H1 (cell line): ENCODE measurements at regions not wholly inside any gene's neighbourhood (a gene's known extent, or its start where the extent isn't known, plus 50 kb on each side); places are given as distances from the start of the nearest gene placed in this dataset.

Experiments used
- CTCF ChIA-PET: fragments of 300-600 bp; sonication (Branson Sonifier 250); formaldehyde crosslinking; loops from one replicate; lab custom pipeline; 2021; ENCODE audit not compliant: partially characterized antibody; lab: Charles Lee
- POLR2A ChIA-PET: fragments of 300-600 bp; sonication (Branson Sonifier 250); formaldehyde crosslinking; loops from one replicate; lab custom pipeline; 2021; ENCODE audit warnings: inconsistent platforms; ENCODE audit not compliant: partially characterized antibody; lab: Charles Lee
- DNase-seq, 2 experiments: peaks; one replicate each; pipeline versions ENCODE4 v3.0.0 to v3.0.0-alpha.2; 2010 to 2022; ENCODE audit warnings: low spot score in 2 of 2, low read depth in 1 of 2, mixed read lengths in 1 of 2
- FAIRE-seq: peaks from 2 replicates; lab custom pipeline; 2011; peaks lifted over from hg19 to GRCh38; lab: Jason Lieb, UNC
- H2AFZ ChIP-seq: 2 replicates; pipeline ENCODE4 v1.8.1; 2012; ENCODE audit warnings: low read length, inconsistent platforms
- H2AK5ac ChIP-seq: 2 replicates; pipeline ENCODE4 v1.6.1; 2013; ENCODE audit warnings: low read depth, low read length
- H2BK120ac ChIP-seq: replicated peaks from 2 replicates; pipeline ENCODE3; 2013; ENCODE audit warnings: low read depth, low read length, inconsistent platforms
- H2BK12ac ChIP-seq: 2 replicates; pipeline ENCODE4 v1.6.1; 2013; ENCODE audit warnings: low read depth, low read length
- H2BK15ac ChIP-seq: 2 replicates; pipeline ENCODE4 v1.6.1; 2013; ENCODE audit warnings: low read length
- H2BK20ac ChIP-seq: 2 replicates; pipeline ENCODE4 v1.6.1; 2013; ENCODE audit warnings: low read length
- H2BK5ac ChIP-seq: 2 replicates; pipeline ENCODE4 v1.6.1; 2013; ENCODE audit warnings: low read depth, low read length
- H3K14ac ChIP-seq: 2 replicates; pipeline ENCODE4 v1.6.1; 2013; ENCODE audit warnings: inconsistent platforms; ENCODE audit not compliant: insufficient read length
- H3K18ac ChIP-seq: 2 replicates; pipeline ENCODE4 v1.6.1; 2013; ENCODE audit warnings: low read length; ENCODE audit errors: extremely low read depth
- H3K23ac ChIP-seq: 2 replicates; pipeline ENCODE4 v1.6.1; 2013; ENCODE audit warnings: inconsistent platforms; ENCODE audit not compliant: insufficient read length
- H3K23me2 ChIP-seq: 2 replicates; pipeline ENCODE4 v1.6.1; 2013; ENCODE audit warnings: low read depth, low read length
- H3K27ac ChIP-seq: 2 replicates; pipeline ENCODE4 v1.6.1; 2011; ENCODE audit warnings: low read depth, low read length, inconsistent platforms
- H3K27me3 ChIP-seq, 4 experiments: replicated peaks in 1 of 4; 1 replicate in 1 of 4; 2 replicates in 3 of 4; pipeline versions ENCODE4 v1.6.1 to v1.8.1; 2011 to 2013; ENCODE audit warnings: low read length in 3 of 4, mild to moderate bottlenecking in 3 of 4, inconsistent platforms in 2 of 4, mixed read lengths in 2 of 4, moderate library complexity in 1 of 4; ENCODE audit not compliant: control insufficient read depth in 3 of 4, insufficient read depth in 3 of 4; ENCODE audit errors: extremely low read depth in 1 of 4
- H3K36me3 ChIP-seq, 4 experiments: 2 replicates each; pipeline versions ENCODE4 v1.6.1 to v1.8.1; 2011 to 2013; ENCODE audit warnings: mild to moderate bottlenecking in 4 of 4, low read length in 3 of 4, moderate library complexity in 2 of 4, control low read depth in 1 of 4, inconsistent platforms in 1 of 4; ENCODE audit not compliant: insufficient read depth in 4 of 4, control insufficient read depth in 2 of 4
- H3K4ac ChIP-seq: replicated peaks from 2 replicates; pipeline ENCODE3; 2013; ENCODE audit warnings: low read length, low read depth, mixed read lengths, inconsistent platforms; ENCODE audit not compliant: insufficient read length
- H3K4me1 ChIP-seq, 4 experiments: replicated peaks in 1 of 4; 1 replicate in 1 of 4; 2 replicates in 3 of 4; pipeline versions ENCODE4 v1.6.1 to v1.8.1; 2011 to 2013; ENCODE audit warnings: low read length in 3 of 4, inconsistent platforms in 2 of 4, mixed read lengths in 1 of 4; ENCODE audit not compliant: insufficient read depth in 4 of 4, control insufficient read depth in 3 of 4
- H3K4me2 ChIP-seq, 2 experiments: 2 replicates each; pipeline versions ENCODE4 v1.6.1 to v1.8.1; 2011 to 2013; ENCODE audit warnings: low read depth in 2 of 2, low read length in 2 of 2, control low read depth in 1 of 2, inconsistent platforms in 1 of 2, mild to moderate bottlenecking in 1 of 2; ENCODE audit not compliant: insufficient read depth in 1 of 2
- H3K4me3 ChIP-seq, 4 experiments: fragments of 200-600, 300-600 bp in 1 of 4; sonication (generic), shearing (Covaris generic), sonication (Bioruptor Twin) in 1 of 4; 2 replicates each; pipeline versions ENCODE4 v1.5.1 to v1.8.1; 2011 to 2016; ENCODE audit warnings: low read length in 4 of 4, low read depth in 3 of 4, control low read depth in 2 of 4, inconsistent platforms in 2 of 4, mild to moderate bottlenecking in 2 of 4, mixed read lengths in 1 of 4, moderate library complexity in 1 of 4; ENCODE audit not compliant: insufficient read depth in 2 of 4; ENCODE audit errors: extremely low read depth in 1 of 4
- H3K56ac ChIP-seq: replicated peaks from 2 replicates; pipeline ENCODE3; 2013; ENCODE audit warnings: low read depth, mild to moderate bottlenecking, mixed read lengths, low read length, inconsistent platforms; ENCODE audit not compliant: insufficient read length
- H3K79me1 ChIP-seq: 2 replicates; pipeline ENCODE4 v1.6.1; 2013; ENCODE audit warnings: low read depth, low read length, control low read depth
- H3K79me2 ChIP-seq, 2 experiments: 2 replicates each; pipeline versions ENCODE4 v1.6.1 to v1.8.1; 2012 to 2013; ENCODE audit warnings: low read length in 2 of 2, mild to moderate bottlenecking in 2 of 2, inconsistent platforms in 1 of 2; ENCODE audit not compliant: insufficient read depth in 2 of 2, control insufficient read depth in 1 of 2
- H3K9ac ChIP-seq, 4 experiments: replicated peaks in 1 of 4; 1 replicate in 1 of 4; 2 replicates in 3 of 4; pipeline versions ENCODE4 v1.6.1 to v1.8.1; 2011 to 2013; ENCODE audit warnings: low read depth in 3 of 4, low read length in 3 of 4, control low read depth in 2 of 4, mild to moderate bottlenecking in 2 of 4, moderate library complexity in 2 of 4, inconsistent platforms in 1 of 4; ENCODE audit errors: extremely low read depth in 1 of 4
- H3K9me3 ChIP-seq, 2 experiments: 2 replicates each; pipeline versions ENCODE4 v1.6.1 to v1.8.1; 2012 to 2013; ENCODE audit warnings: mild to moderate bottlenecking in 2 of 2, moderate library complexity in 2 of 2, control low read depth in 1 of 2, inconsistent platforms in 1 of 2, low read depth in 1 of 2, low read length in 1 of 2, mixed read lengths in 1 of 2; ENCODE audit not compliant: insufficient read depth in 2 of 2
- H4K20me1 ChIP-seq, 2 experiments: replicated peaks in 1 of 2; 2 replicates each; pipeline versions ENCODE3 to v1.8.1; 2011 to 2013; ENCODE audit warnings: inconsistent platforms in 2 of 2, low read length in 2 of 2, mild to moderate bottlenecking in 1 of 2; ENCODE audit not compliant: insufficient read depth in 2 of 2, control insufficient read depth in 1 of 2
- H4K5ac ChIP-seq: 2 replicates; pipeline ENCODE4 v1.6.1; 2013; ENCODE audit warnings: low read length, low read depth, mixed read lengths, inconsistent platforms; ENCODE audit not compliant: insufficient read length
- H4K8ac ChIP-seq: 2 replicates; pipeline ENCODE4 v1.8.0; 2013; ENCODE audit warnings: mild to moderate bottlenecking, moderate library complexity, low read length, inconsistent platforms; ENCODE audit not compliant: insufficient read depth; ENCODE audit errors: extremely low read depth
- H4K91ac ChIP-seq: replicated peaks from 2 replicates; pipeline ENCODE3; 2013; ENCODE audit warnings: low read length, mixed read lengths, inconsistent platforms; ENCODE audit not compliant: insufficient read length
- CREB1 ChIP-seq: IDR thresholded peaks from 2 replicates; pipeline ENCODE4 v1.6.1; 2012; ENCODE audit warnings: inconsistent platforms
- EZH2 ChIP-seq: fragments of 200-600 bp; sonication (generic); IDR thresholded peaks from 2 replicates; pipeline ENCODE4 v1.7.1; 2012; ENCODE audit warnings: low read depth, mild to moderate bottlenecking, moderate library complexity, low read length, inconsistent platforms; ENCODE audit not compliant: severe bottlenecking
- HDAC6 ChIP-seq: IDR thresholded peaks from one replicate; pipeline ENCODE4 v1.7.1; 2012; ENCODE audit warnings: low read depth, mild to moderate bottlenecking, inconsistent platforms, low read length, moderate library complexity
- SAP30 ChIP-seq: fragments of 300-600 bp; sonication (generic); IDR thresholded peaks from 2 replicates; pipeline ENCODE4 v1.7.1; 2012; ENCODE audit warnings: low read length, moderate library complexity, mild to moderate bottlenecking, inconsistent platforms; ENCODE audit not compliant: insufficient read depth, insufficient replicate concordance
- SIX5 ChIP-seq: IDR thresholded peaks from 2 replicates; pipeline ENCODE4 v1.6.1; 2011; ENCODE audit warnings: mild to moderate bottlenecking, low read depth, low read length
- TAF1 ChIP-seq: IDR thresholded peaks from 2 replicates; pipeline ENCODE4 v1.6.1; 2011; ENCODE audit warnings: mild to moderate bottlenecking, low read depth, low read length
- TCF12 ChIP-seq: IDR thresholded peaks from 2 replicates; pipeline ENCODE4 v1.6.1; 2011; ENCODE audit warnings: low read depth, mild to moderate bottlenecking, low read length
- WGBS, 2 experiments: shearing (Covaris generic) in 1 of 2; methylation state at CpG; one replicate each; pipeline versions ENCODE4 v1.1.6 to v1.1.7; 2013 to 2015; ENCODE audit warnings: low lambda C conversion rate in 2 of 2, mixed read lengths in 2 of 2, inconsistent platforms in 1 of 2, low coverage in 1 of 2, missing lambda C conversion rate in 1 of 2; ENCODE audit not compliant: insufficient replicate concordance in 2 of 2, insufficient coverage in 1 of 2, insufficient read length in 1 of 2; ENCODE audit errors: extremely low coverage in 1 of 2, missing lambda C conversion rate in 1 of 2; 5-methylcytosine and 5-hydroxymethylcytosine counted together
- TF ChIP-seq, protein P1 (sequence below): IDR thresholded peaks from 2 replicates; pipeline ENCODE4 v1.6.1; 2012; ENCODE audit warnings: low read length, inconsistent platforms
- TF ChIP-seq, protein P2 (sequence below): IDR thresholded peaks from 2 replicates; pipeline ENCODE4 v1.6.1; 2012; ENCODE audit warnings: inconsistent platforms

DNA sequence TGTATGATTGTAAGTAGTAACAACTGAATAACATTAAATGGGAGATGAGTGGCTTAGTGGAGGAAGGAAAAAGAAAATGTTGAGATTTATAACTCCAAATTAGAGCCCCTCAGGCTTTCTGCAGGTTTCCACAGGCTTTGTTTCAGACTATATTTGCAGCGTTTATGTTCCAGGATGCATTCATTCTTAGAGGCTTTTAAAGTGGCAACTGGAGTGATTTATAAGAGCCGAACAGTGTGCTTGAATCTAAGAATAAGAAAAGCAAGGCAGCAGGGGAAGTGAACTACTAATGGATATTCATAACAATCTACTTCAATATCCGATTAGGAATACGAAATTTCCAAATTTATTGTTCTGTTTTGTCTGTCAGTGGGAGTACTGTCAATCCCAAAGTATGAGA lies 91.0 kb downstream of the UFM1 start:
- POLR2A ChIA-PET: no interaction called here
- no peak for FAIRE-seq
- no peak for TF ChIP-seq EZH2
- no peak for TF ChIP-seq HDAC6
- no peak for TF ChIP-seq SIX5
- TF ChIP-seq TCF12: no peak
- TF ChIP-seq CREB1: no peak
- TF ChIP-seq, protein P1, sequence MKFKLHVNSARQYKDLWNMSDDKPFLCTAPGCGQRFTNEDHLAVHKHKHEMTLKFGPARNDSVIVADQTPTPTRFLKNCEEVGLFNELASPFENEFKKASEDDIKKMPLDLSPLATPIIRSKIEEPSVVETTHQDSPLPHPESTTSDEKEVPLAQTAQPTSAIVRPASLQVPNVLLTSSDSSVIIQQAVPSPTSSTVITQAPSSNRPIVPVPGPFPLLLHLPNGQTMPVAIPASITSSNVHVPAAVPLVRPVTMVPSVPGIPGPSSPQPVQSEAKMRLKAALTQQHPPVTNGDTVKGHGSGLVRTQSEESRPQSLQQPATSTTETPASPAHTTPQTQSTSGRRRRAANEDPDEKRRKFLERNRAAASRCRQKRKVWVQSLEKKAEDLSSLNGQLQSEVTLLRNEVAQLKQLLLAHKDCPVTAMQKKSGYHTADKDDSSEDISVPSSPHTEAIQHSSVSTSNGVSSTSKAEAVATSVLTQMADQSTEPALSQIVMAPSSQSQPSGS: no peak
- TF ChIP-seq SAP30: no peak
- TF ChIP-seq TAF1: no peak
- TF ChIP-seq, protein P2, sequence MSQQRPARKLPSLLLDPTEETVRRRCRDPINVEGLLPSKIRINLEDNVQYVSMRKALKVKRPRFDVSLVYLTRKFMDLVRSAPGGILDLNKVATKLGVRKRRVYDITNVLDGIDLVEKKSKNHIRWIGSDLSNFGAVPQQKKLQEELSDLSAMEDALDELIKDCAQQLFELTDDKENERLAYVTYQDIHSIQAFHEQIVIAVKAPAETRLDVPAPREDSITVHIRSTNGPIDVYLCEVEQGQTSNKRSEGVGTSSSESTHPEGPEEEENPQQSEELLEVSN: no peak

More for the DNA sequence above, 91.0 kb downstream of the UFM1 start:
- Histone ChIP-seq H3K36me3 (no peaks in the 10 kb centered on the region; a peak in 1 of 8 replicates), H2BK12ac (no peak overlapping the region), H3K79me2 (no peaks in the 10 kb centered on the region), H2AK5ac (no peak overlapping the region), H4K5ac (no peak overlapping the region), H3K18ac (no peak overlapping the region), H3K56ac (no peak overlapping the region), H2BK15ac (no peak overlapping the region), H3K4ac (no peak overlapping the region), H2BK120ac (no peak overlapping the region), H3K9ac (no peak overlapping the region), H3K27me3 (peaks cover 0 to 1% (median 0%) of the 10 kb centered on the region in 4 experiments; a peak in 1 of 7 replicates), H3K23ac (no peak overlapping the region), H4K8ac (no peak overlapping the region), H3K14ac (no peak overlapping the region), H2BK20ac (no peak overlapping the region), H3K27ac (no peak overlapping the region), H4K20me1 (no peaks in the 10 kb centered on the region), H2AFZ (no peak overlapping the region), H3K4me2 (no peak overlapping the region), H3K4me1 (no peaks in the 10 kb centered on the region), H3K79me1 (no peaks in the 10 kb centered on the region), H4K91ac (no peak overlapping the region), H3K4me3 (no peak overlapping the region), H3K9me3 (no peaks in the 10 kb centered on the region), H3K23me2 (no peaks in the 10 kb centered on the region), H2BK5ac (no peak overlapping the region)
- WGBS, 2 experiments: 91% methylated on average over 4 of the region's 4 CpGs; no CpG with 5 or more reads in 1 of the 2 experiments
- no peak for DNase-seq
- CTCF ChIA-PET: no interaction called here
